Activated B cell treated with CpG ODN at 0.5 μM for 24 hours (primary cell): ENCODE measurements at regions not wholly inside any gene's neighbourhood (a gene's known extent, or its start where the extent isn't known, plus 50 kb on each side); places are given as distances from the start of the nearest gene placed in this dataset.
"Not testable (repeated sequence)": the region's sequence is repeated elsewhere in the genome, so short reads cannot be mapped to it uniquely, and the experiment has no call there.

Experiments used
- ATAC-seq: fragments of 200-7000 bp; cut with Tn5 transposase; one replicate; pipeline ENCODE4 v1.10.0; 2021; ENCODE audit warnings: low read depth, mild to moderate bottlenecking, moderate library complexity
- CTCF ChIA-PET: fragments of 350-600 bp; sonication (Branson Sonifier 250); formaldehyde crosslinking; loops from one replicate; lab custom pipeline; 2021; ENCODE audit warnings: antibody characterized with exemption; lab: Charles Lee
- POLR2A ChIA-PET: fragments of 350-600 bp; sonication (Branson Sonifier 250); formaldehyde crosslinking; loops from one replicate; lab custom pipeline; 2021; ENCODE audit warnings: antibody characterized with exemption; lab: Charles Lee
- DNase-seq: peaks from one replicate; pipeline ENCODE4 v3.0.0; 2022
- H3K27ac Mint-ChIP-seq: one replicate; pipeline ENCODE4 v1.8.0; 2020; ENCODE audit warnings: mixed read lengths
- H3K27me3 Mint-ChIP-seq: one replicate; pipeline ENCODE4 v1.8.0; 2021; ENCODE audit warnings: mixed read lengths
- H3K36me3 Mint-ChIP-seq: one replicate; pipeline ENCODE4 v1.8.0; 2021; ENCODE audit warnings: low read depth, mixed read lengths
- H3K4me1 Mint-ChIP-seq: one replicate; pipeline ENCODE4 v1.8.0; 2021; ENCODE audit warnings: mixed read lengths
- H3K4me3 Mint-ChIP-seq: one replicate; pipeline ENCODE4 v1.8.0; 2020; ENCODE audit warnings: mild to moderate bottlenecking, mixed read lengths
- H3K9me3 Mint-ChIP-seq: one replicate; pipeline ENCODE4 v1.8.0; 2020; ENCODE audit warnings: mixed read lengths
- intact Hi-C: fragments of 100-400 bp; cut with micrococcal nuclease; formaldehyde crosslinking; loops from one replicate; pipeline ENCODE4 v1.15.1; 2024
- TF ChIP-seq, protein P1 (sequence below): fragments of 200-600 bp; IDR thresholded peaks from one replicate; pipeline ENCODE4 v1.8.0; 2022; ENCODE audit warnings: antibody characterized with exemption, mild to moderate bottlenecking

DNA sequence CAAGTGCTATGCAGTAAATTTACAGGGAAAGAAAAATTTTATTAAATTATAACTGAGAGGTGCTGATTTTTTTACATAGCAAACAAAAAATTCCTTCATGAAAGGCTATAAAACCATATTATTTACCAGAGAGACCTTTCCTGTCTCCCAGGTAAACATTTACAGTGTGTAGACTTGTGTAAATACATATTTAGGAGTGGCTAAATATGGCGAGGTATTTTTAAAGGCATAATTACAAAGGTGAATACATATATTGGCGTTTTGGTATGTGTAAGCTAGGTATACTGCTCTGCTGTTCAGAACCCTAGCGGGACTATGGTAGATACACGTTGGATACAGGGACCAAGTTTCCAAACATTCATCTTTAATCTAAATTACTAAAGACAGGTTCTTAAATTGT is 170.6 kb upstream of the MEF2C start:
- no peak for ATAC-seq
- intact Hi-C loops = no loop called here
- no peak for DNase-seq
- POLR2A ChIA-PET = no interaction called here
- Mint-ChIP-seq H3K27me3 (no peaks in the 10 kb centered on the region), H3K4me3 (no peak overlapping the region), H3K27ac (no peak overlapping the region), H3K36me3 (peaks cover 5% of the 10 kb centered on the region), H3K4me1 (no peaks in the 10 kb centered on the region), H3K9me3 (peaks cover 12% of the 10 kb centered on the region)
- CTCF ChIA-PET = no interaction called here
- TF ChIP-seq, protein P1, sequence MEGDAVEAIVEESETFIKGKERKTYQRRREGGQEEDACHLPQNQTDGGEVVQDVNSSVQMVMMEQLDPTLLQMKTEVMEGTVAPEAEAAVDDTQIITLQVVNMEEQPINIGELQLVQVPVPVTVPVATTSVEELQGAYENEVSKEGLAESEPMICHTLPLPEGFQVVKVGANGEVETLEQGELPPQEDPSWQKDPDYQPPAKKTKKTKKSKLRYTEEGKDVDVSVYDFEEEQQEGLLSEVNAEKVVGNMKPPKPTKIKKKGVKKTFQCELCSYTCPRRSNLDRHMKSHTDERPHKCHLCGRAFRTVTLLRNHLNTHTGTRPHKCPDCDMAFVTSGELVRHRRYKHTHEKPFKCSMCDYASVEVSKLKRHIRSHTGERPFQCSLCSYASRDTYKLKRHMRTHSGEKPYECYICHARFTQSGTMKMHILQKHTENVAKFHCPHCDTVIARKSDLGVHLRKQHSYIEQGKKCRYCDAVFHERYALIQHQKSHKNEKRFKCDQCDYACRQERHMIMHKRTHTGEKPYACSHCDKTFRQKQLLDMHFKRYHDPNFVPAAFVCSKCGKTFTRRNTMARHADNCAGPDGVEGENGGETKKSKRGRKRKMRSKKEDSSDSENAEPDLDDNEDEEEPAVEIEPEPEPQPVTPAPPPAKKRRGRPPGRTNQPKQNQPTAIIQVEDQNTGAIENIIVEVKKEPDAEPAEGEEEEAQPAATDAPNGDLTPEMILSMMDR = no peak

DNA sequence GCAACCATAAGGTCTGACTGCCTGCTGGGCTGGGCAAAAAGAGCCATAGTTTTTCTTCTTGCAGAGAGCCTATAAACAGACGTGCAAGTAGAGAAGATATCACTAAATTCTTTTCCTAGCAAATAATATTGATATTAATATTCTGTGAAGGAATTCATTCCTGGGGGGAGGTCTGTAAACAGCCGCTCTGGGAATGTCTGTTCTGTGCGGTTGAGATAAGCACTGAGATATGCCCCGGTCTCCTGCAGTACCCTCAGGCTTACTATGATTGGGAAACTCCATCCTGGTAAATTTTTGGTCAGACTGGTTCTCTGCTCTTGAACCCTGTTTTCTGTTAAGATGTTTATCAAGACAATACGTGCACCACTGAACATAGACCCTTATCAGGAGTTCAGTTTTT is 167.1 kb upstream of the MEF2C start:
- H3K4me3 Mint-ChIP-seq, CTCF ChIA-PET, DNase-seq, POLR2A ChIA-PET, H3K27ac Mint-ChIP-seq, H3K4me1 Mint-ChIP-seq, H3K36me3 Mint-ChIP-seq, ATAC-seq, H3K27me3 Mint-ChIP-seq, intact Hi-C loops: not testable (repeated sequence)
- peaks cover 12% of the 10 kb centered on the region for H3K9me3 Mint-ChIP-seq

DNA sequence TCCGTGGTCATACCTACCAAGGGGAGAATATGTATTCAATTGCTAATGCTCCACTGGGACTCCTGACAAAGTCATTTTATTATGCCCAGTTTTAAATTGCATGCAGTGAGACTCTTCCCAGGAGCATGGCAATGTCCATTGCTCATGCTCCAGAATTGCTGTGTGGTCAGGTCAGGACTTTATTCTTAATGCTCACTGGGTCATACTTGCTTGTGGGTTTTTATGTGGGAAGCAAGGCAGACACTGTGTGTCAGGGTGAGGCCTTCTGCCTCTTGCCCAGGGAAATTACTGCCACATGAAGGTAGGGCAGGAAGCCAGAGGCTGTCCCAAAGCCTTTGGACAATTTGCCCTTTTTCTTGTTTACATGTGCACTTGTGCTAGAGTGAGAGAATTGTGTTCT is 164.6 kb upstream of the MEF2C start:
- peaks cover 10% of the 10 kb centered on the region for H3K4me1 Mint-ChIP-seq
- peaks cover 12% of the 10 kb centered on the region for H3K9me3 Mint-ChIP-seq
- ATAC-seq (no peak), DNase-seq (no peak)
- intact Hi-C loops = no loop called here
- CTCF ChIA-PET = no interaction called here
- H3K27me3 Mint-ChIP-seq = no peaks in the 10 kb centered on the region
- POLR2A ChIA-PET = no interaction called here
- H3K27ac Mint-ChIP-seq = no peak overlapping the region
- TF ChIP-seq, protein P1 = no peak
- H3K4me3 Mint-ChIP-seq = no peak overlapping the region
- peaks cover 5% of the 10 kb centered on the region for H3K36me3 Mint-ChIP-seq

DNA sequence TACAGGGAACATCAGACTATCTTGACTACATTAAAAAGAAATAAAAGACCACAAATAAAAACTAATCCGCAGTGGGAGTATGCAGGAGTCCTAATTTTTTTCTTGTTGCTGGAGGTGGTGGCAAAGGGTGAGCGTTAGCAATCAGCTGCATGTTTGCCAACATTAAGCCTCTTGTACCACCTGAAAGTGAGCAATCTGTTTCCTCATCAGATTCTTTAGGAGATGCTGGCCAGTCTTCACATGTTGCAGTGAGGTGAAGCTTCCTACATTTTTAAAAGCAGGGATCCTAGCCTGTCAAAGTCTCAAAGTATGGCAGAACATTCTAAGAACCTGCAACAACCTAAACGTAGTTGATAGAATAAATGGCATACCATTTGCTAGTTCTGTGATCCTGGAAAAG is 162.2 kb upstream of the MEF2C start:
- no peaks in the 10 kb centered on the region for H3K27me3 Mint-ChIP-seq
- ChIA-PET CTCF (no interaction called here), POLR2A (no interaction called here)
- DNase-seq (no peak), ATAC-seq (no peak)
- peaks cover 3% of the 10 kb centered on the region for H3K9me3 Mint-ChIP-seq
- TF ChIP-seq, protein P1 = no peak
- peaks cover 1% of the 10 kb centered on the region for H3K36me3 Mint-ChIP-seq
- intact Hi-C loops = no loop called here
- H3K4me3 Mint-ChIP-seq = no peak overlapping the region
- H3K27ac Mint-ChIP-seq = no peak overlapping the region
- H3K4me1 Mint-ChIP-seq = peaks cover 26% of the 10 kb centered on the region

DNA sequence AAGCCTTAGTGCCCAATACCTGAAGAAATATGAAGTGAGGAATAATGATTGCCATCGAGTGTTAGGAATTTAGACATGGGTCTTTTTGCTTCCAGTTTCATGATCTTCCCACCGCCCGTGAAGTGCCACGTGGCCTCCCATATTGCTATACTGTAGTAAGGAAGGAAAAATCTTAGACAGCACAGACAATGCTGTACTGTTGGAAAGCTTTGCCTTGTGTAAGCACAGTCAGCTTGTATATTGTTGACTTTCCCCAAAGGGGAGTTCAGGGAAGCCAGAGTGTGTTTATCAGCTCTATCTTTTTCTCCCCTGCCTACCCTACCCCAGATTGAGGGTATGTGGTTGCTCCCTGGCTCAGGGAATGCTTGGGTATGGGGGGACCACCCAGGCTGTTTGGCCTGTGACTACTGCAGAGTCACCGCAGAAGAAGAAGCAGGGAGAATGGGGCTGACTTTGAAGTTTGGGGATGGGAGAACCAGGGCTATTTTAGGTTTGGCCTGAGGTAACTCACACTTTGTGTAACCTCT is 161.8 kb upstream of the MEF2C start:
- POLR2A ChIA-PET = no interaction called here
- no peak overlapping the region for H3K27ac Mint-ChIP-seq
- H3K9me3 Mint-ChIP-seq = peaks cover 2% of the 10 kb centered on the region
- intact Hi-C loops = no loop called here
- H3K27me3 Mint-ChIP-seq = no peaks in the 10 kb centered on the region
- no peak overlapping the region for H3K4me3 Mint-ChIP-seq
- TF ChIP-seq, protein P1 = no peak
- H3K36me3 Mint-ChIP-seq = no peaks in the 10 kb centered on the region
- ATAC-seq (no peak), DNase-seq (no peak)
- CTCF ChIA-PET = no interaction called here
- H3K4me1 Mint-ChIP-seq = peaks cover 26% of the 10 kb centered on the region

DNA sequence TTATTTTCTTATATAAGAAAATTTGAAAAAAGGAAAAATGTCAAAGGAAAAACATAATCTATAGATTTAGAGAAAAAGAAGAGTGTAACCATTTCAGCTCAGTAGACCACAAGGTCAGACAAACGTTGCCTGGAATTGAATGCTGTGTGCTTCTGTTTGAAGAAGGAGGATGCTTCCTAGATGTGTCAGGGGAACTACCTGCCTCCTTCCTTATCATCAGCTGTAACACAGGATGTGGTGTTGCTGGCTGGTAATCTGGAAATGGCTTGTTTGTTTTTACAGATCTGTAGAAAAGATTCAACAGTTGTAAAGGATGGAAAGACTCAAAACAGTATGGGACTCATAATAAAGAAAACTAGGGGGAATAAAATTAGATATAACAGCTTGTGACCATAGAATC is 160.7 kb upstream of the MEF2C start:
- intact Hi-C loops = no loop called here
- no peak for DNase-seq
- no peak overlapping the region for H3K27ac Mint-ChIP-seq

More for the DNA sequence above, 160.7 kb upstream of the MEF2C start:
- ATAC-seq = no peak
- Mint-ChIP-seq H3K36me3 (no peaks in the 10 kb centered on the region), H3K4me1 (peaks cover 26% of the 10 kb centered on the region), H3K9me3 (no peaks in the 10 kb centered on the region), H3K27me3 (no peaks in the 10 kb centered on the region), H3K4me3 (no peak overlapping the region)
- TF ChIP-seq, protein P1 = no peak
- POLR2A ChIA-PET = interaction anchor here (0.6 kb wide), 1 partner anchor 26 kb away, joined by 3 read pairs; no protein-coding TSS in a partner anchor
- CTCF ChIA-PET = no interaction called here
